ENCODE measurements at regions not wholly inside any gene's neighbourhood (a gene's known extent, or its start where the extent isn't known, plus 50 kb on each side); places are given as distances from the start of the nearest gene placed in this dataset.

DNA sequence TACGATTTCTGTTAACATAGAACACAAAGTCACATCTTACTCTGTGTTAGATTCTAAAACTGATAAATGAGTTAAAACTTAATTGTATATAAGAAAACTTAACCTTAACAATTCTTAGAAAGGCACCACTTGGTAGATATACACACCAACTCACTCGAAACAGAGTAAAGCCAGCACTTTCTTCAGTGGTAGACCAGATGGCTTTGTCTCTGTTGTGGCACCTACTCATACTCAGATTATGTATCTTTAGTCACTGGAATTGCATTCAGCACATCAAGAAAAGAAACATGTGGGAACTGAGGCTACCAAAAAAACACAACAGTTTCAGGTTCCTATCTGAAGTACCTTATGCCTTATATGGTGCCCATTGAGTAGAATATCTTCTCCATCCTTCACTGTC lies 192.5 kb downstream of the ZNF608 start:
- TF ChIP-seq, protein P1, sequence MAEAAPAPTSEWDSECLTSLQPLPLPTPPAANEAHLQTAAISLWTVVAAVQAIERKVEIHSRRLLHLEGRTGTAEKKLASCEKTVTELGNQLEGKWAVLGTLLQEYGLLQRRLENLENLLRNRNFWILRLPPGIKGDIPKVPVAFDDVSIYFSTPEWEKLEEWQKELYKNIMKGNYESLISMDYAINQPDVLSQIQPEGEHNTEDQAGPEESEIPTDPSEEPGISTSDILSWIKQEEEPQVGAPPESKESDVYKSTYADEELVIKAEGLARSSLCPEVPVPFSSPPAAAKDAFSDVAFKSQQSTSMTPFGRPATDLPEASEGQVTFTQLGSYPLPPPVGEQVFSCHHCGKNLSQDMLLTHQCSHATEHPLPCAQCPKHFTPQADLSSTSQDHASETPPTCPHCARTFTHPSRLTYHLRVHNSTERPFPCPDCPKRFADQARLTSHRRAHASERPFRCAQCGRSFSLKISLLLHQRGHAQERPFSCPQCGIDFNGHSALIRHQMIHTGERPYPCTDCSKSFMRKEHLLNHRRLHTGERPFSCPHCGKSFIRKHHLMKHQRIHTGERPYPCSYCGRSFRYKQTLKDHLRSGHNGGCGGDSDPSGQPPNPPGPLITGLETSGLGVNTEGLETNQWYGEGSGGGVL (CRISPR knock-in tag; IDR thresholded peaks at IDR 0.05): no peak
- TF ChIP-seq MED1 (CRISPR knock-in tag; IDR thresholded peaks at IDR 0.05; ENCODE audit: borderline replicate concordance) (no peak), FOXP1 (CRISPR knock-in tag; IDR thresholded peaks at IDR 0.05) (no peak), ZEB2 (IDR thresholded peaks at IDR 0.05) (no peak), RAD51 (IDR thresholded peaks at IDR 0.05; ENCODE audit: borderline replicate concordance, low read depth) (no peak), ZFP36 (IDR thresholded peaks at IDR 0.05; ENCODE audit: low read depth, low read length, partially characterized antibody) (no peak)

Measured in K562 (cell line).